ENCODE measurements at regions not wholly inside any gene's neighbourhood (a gene's known extent, or its start where the extent isn't known, plus 50 kb on each side); places are given as distances from the start of the nearest gene placed in this dataset.

- no peak for DNase-seq
- Histone ChIP-seq H3K4me3 (ENCODE audit: low read depth in 2 of 2, low read length in 1 of 2) (no peak overlapping the region), H3K27ac (ENCODE audit: low read depth in 2 of 2, low read length in 1 of 2) (no peak overlapping the region), H3K36me3 (replicated peaks in 1 of 2; ENCODE audit: control insufficient read depth in 1 of 2, insufficient read depth in 2 of 2, low read length in 1 of 2) (no peaks in the 10 kb centered on the region), H3K27me3 (ENCODE audit: insufficient read depth) (no peaks in the 10 kb centered on the region), H3K4me2 (no peak overlapping the region), H3K9me3 (no peaks in the 10 kb centered on the region), H3K4me1 (ENCODE audit: control insufficient read depth in 1 of 2, insufficient read depth in 2 of 2, low read depth in 1 of 2, low read length in 1 of 2) (no peaks in the 10 kb centered on the region; a peak in 1 of 4 replicates), H3F3A (replicated peaks; ENCODE audit: insufficient read depth) (no peaks in the 10 kb centered on the region), H2AFZ (ENCODE audit: low read depth) (no peak overlapping the region), H3K9ac (no peak overlapping the region), H3K79me2 (ENCODE audit: insufficient read depth) (no peaks in the 10 kb centered on the region), H3K9me2 (no peaks in the 10 kb centered on the region), H4K20me1 (ENCODE audit: insufficient read depth) (no peaks in the 10 kb centered on the region)
- ChIA-PET CTCF (no interaction called here), POLR2A (no interaction called here)
- 32% methylated on average over 1 of the region's 1 CpG for WGBS (ENCODE audit: low lambda C conversion rate)
- TF ChIP-seq GABPA (IDR thresholded peaks at IDR 0.05; ENCODE audit: low read depth), result no peak
- TF ChIP-seq, protein P1, sequence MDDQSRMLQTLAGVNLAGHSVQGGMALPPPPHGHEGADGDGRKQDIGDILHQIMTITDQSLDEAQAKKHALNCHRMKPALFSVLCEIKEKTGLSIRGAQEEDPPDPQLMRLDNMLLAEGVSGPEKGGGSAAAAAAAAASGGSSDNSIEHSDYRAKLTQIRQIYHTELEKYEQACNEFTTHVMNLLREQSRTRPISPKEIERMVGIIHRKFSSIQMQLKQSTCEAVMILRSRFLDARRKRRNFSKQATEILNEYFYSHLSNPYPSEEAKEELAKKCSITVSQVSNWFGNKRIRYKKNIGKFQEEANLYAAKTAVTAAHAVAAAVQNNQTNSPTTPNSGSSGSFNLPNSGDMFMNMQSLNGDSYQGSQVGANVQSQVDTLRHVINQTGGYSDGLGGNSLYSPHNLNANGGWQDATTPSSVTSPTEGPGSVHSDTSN (IDR thresholded peaks at IDR 0.05), result no peak
- TF ChIP-seq CTCF (IDR thresholded peaks at IDR 0.05), result no peak
- no peak for TF ChIP-seq MXI1 (IDR thresholded peaks at IDR 0.05; ENCODE audit: low read depth, low read length)
- TF ChIP-seq EZH2phosphoT487 (IDR thresholded peaks at IDR 0.05; ENCODE audit: borderline replicate concordance, low read depth), result no peak
- no peak for TF ChIP-seq FOXM1 (IDR thresholded peaks at IDR 0.05; ENCODE audit: low read depth)
- TF ChIP-seq POLR2AphosphoS5 (IDR thresholded peaks at IDR 0.05; ENCODE audit: low read depth, low read length), result no peak
- TF ChIP-seq MAX (IDR thresholded peaks at IDR 0.05; ENCODE audit: low read depth), result no peak
- no peak for TF ChIP-seq ZBTB33 (IDR thresholded peaks at IDR 0.05; ENCODE audit: borderline replicate concordance, low read depth)
- no peak for TF ChIP-seq USF2 (IDR thresholded peaks at IDR 0.05; ENCODE audit: borderline replicate concordance, low read depth, low read length)
- no peak for TF ChIP-seq ELF1 (IDR thresholded peaks at IDR 0.05)
- TF ChIP-seq IRF3 (IDR thresholded peaks at IDR 0.05; ENCODE audit: low read depth, low read length), result no peak
- no peak for TF ChIP-seq MEF2A (IDR thresholded peaks at IDR 0.05; ENCODE audit: borderline replicate concordance, low read depth)
Measured at GRCh38 chr9:99680191-99680590, 141.5 kb upstream of the NR4A3 start.
